Esophagus muscularis mucosa (tissue), 4 donors: ENCODE measurements at regions not wholly inside any gene's neighbourhood (a gene's known extent, or its start where the extent isn't known, plus 50 kb on each side); places are given as distances from the start of the nearest gene placed in this dataset.

Source experiments
- DNase-seq: peaks from one replicate; pipeline ENCODE4 v3.0.0-alpha.2; 2017; ENCODE audit errors: extremely low spot score
- H3K27ac ChIP-seq, 4 donors: fragments of 200-600 bp; sonication (generic); replicated peaks in 1 of 4; 1 replicate in 3 of 4; 2 replicates in 1 of 4; pipeline ENCODE4 v1.5.1; 2016 to 2019; ENCODE audit warnings: mild to moderate bottlenecking in 1 of 4
- H3K27me3 ChIP-seq, 4 donors: fragments of 200-600 bp; sonication (generic); one replicate each; pipeline versions ENCODE4 v1.5.1 to v1.6.0; 2016 to 2019
- H3K36me3 ChIP-seq, 4 donors: fragments of 200-600 bp; sonication (generic); one replicate each; pipeline ENCODE4 v1.5.1; 2016 to 2019
- H3K4me1 ChIP-seq, 4 donors: fragments of 200-600 bp; sonication (generic); one replicate each; pipeline ENCODE4 v1.5.1; 2016 to 2019
- H3K4me3 ChIP-seq, 4 donors: fragments of 200-600 bp; sonication (generic); 1 replicate in 2 of 4; 2 replicates in 2 of 4; pipeline ENCODE4 v1.5.1; 2016 to 2019; ENCODE audit warnings: mild to moderate bottlenecking in 4 of 4, moderate library complexity in 1 of 4
- H3K9me3 ChIP-seq, 4 donors: fragments of 200-600 bp; sonication (generic); 1 replicate in 3 of 4; 2 replicates in 1 of 4; pipeline ENCODE4 v1.5.1; 2016 to 2019
- EP300 ChIP-seq: sonication (generic); formaldehyde crosslinking; IDR thresholded peaks from one replicate; pipeline ENCODE4 v1.6.1; 2017; ENCODE audit warnings: antibody characterized with exemption
- POLR2A ChIP-seq: fragments of 450-650 bp; IDR thresholded peaks from one replicate; pipeline ENCODE4 v1.6.1; 2017; ENCODE audit warnings: antibody characterized with exemption, moderate library complexity, mild to moderate bottlenecking, low read depth
- POLR2AphosphoS5 ChIP-seq, 2 donors: sonication (generic); formaldehyde crosslinking; IDR thresholded peaks; one replicate each; pipeline ENCODE4 v1.6.1; 2017; ENCODE audit warnings: antibody characterized with exemption in 2 of 2
- WGBS: methylation state at CpG from one replicate; pipeline ENCODE4 v1.1.5; 2018; 5-methylcytosine and 5-hydroxymethylcytosine counted together
- intact Hi-C: fragments of 100-400 bp; cut with DNase I; formaldehyde crosslinking; loops from one replicate; pipeline ENCODE4 v1.15.1; 2023
- TF ChIP-seq, protein P1 (sequence below), 3 experiments: fragments of 200-600 bp in 2 of 3; fragments of 450-650 bp in 1 of 3; sonication (generic) in 2 of 3; IDR thresholded peaks; one replicate each; pipeline ENCODE4 v1.5.1; 2017 to 2019; ENCODE audit warnings: antibody characterized with exemption in 3 of 3, mild to moderate bottlenecking in 2 of 3, moderate library complexity in 1 of 3

DNA sequence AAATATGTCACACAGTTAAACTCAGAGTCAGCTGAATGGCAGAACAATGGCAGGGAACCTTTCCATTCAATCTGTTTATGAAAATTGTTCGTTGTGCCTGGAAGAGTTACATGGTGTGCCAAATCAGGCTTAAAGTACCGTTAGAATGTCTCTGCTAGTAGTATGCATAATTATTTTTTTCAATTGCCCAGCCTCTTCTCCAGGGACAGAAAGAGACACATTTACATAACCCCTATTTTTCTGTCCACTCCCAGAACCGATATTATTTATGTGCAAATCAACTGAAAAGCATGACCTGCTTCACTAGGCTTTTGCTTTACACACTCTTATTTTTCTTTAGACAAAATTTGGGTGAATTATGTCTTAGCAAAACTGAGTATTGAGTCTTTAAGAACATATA lies 459.1 kb downstream of the EFNA5 start:
- intact Hi-C loops = no loop called here
- Histone ChIP-seq H3K36me3 (no peaks in the 10 kb centered on the region), H3K4me3 (no peak overlapping the region), H3K27ac (no peak overlapping the region), H3K4me1 (peaks cover 0 to 6% (median 1%) of the 10 kb centered on the region in 4 donors), H3K27me3 (no peaks in the 10 kb centered on the region), H3K9me3 (no peaks in the 10 kb centered on the region)
- no peak for DNase-seq
- WGBS = 71% methylated on average over 3 of the region's 3 CpGs
- no peak for TF ChIP-seq POLR2A
- TF ChIP-seq POLR2AphosphoS5 (IDR thresholded peaks at IDR 0.05) = no peak
- no peak for TF ChIP-seq EP300
- TF ChIP-seq, protein P1, sequence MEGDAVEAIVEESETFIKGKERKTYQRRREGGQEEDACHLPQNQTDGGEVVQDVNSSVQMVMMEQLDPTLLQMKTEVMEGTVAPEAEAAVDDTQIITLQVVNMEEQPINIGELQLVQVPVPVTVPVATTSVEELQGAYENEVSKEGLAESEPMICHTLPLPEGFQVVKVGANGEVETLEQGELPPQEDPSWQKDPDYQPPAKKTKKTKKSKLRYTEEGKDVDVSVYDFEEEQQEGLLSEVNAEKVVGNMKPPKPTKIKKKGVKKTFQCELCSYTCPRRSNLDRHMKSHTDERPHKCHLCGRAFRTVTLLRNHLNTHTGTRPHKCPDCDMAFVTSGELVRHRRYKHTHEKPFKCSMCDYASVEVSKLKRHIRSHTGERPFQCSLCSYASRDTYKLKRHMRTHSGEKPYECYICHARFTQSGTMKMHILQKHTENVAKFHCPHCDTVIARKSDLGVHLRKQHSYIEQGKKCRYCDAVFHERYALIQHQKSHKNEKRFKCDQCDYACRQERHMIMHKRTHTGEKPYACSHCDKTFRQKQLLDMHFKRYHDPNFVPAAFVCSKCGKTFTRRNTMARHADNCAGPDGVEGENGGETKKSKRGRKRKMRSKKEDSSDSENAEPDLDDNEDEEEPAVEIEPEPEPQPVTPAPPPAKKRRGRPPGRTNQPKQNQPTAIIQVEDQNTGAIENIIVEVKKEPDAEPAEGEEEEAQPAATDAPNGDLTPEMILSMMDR (IDR thresholded peaks at IDR 0.05) = no peak

DNA sequence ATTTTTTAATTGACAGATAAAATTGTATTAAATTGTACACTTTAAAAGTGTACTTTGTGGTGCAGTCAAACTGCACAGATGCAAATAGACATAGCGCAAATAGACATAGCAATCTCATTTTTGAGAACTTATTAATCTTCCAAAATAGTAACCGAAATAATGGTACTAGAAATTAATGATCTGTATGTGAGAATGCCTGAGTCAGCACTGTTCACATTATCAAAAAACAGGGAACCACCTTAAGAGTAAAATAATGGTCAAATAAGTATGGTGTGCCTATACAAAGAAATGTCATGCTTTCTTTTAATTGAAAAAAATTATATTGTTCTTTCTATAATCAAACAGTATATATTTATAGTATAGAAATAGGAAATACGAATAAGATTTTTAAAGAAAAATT lies 461.9 kb downstream of the EFNA5 start:
- intact Hi-C loops = no loop called here
- H3K36me3 ChIP-seq = no peaks in the 10 kb centered on the region
- no peak for DNase-seq
- WGBS = 90% methylated on average over 3 of the region's 3 CpGs
- H3K27ac ChIP-seq = no peak overlapping the region
- no peaks in the 10 kb centered on the region for H3K4me1 ChIP-seq
- no peaks in the 10 kb centered on the region for H3K27me3 ChIP-seq
- H3K9me3 ChIP-seq = no peaks in the 10 kb centered on the region
- TF ChIP-seq POLR2AphosphoS5 (IDR thresholded peaks at IDR 0.05) = no peak
- TF ChIP-seq, protein P1 (IDR thresholded peaks at IDR 0.05) = no peak
- TF ChIP-seq POLR2A = no peak
- no peak for TF ChIP-seq EP300
- H3K4me3 ChIP-seq = no peak overlapping the region

DNA sequence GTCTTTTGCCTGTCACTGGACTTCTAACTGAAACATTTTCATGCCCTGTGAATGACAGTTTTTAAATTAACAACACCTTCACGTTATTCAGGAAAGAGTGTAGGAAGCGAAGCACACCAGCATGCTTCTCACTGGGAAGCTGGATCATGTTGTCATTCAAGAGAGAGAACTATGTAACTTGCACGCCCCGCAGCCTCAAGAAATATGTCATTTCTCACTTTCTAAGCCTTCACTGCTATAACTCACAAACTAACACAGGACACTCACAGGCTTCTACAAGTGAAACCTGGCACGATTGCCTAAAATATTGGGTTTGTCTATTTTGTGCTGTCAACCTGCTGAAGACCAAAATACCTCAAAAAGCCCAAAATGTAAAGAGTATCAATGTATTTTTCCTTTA lies 466.3 kb downstream of the EFNA5 start:
- DNase-seq = no peak
- TF ChIP-seq EP300 (no peak), POLR2A (no peak), POLR2AphosphoS5 (IDR thresholded peaks at IDR 0.05) (no peak)
- TF ChIP-seq, protein P1 (IDR thresholded peaks at IDR 0.05) = no peak
- Histone ChIP-seq H3K4me1 (no peaks in the 10 kb centered on the region), H3K4me3 (no peak overlapping the region), H3K36me3 (no peaks in the 10 kb centered on the region), H3K27ac (no peak overlapping the region), H3K27me3 (no peaks in the 10 kb centered on the region), H3K9me3 (no peaks in the 10 kb centered on the region)
- 69% methylated on average over 5 of the region's 5 CpGs for WGBS
- intact Hi-C loops = no loop called here

GRCh38 chr5:107203243-107203642 lies 467.5 kb downstream of the EFNA5 start:
- Histone ChIP-seq H3K36me3 (no peaks in the 10 kb centered on the region), H3K9me3 (no peaks in the 10 kb centered on the region), H3K27ac (no peak overlapping the region), H3K27me3 (no peaks in the 10 kb centered on the region), H3K4me3 (no peak overlapping the region), H3K4me1 (no peaks in the 10 kb centered on the region)
- DNase-seq = no peak
- intact Hi-C loops = no loop called here
- TF ChIP-seq EP300 (no peak), POLR2AphosphoS5 (IDR thresholded peaks at IDR 0.05) (no peak), POLR2A (no peak)
- TF ChIP-seq, protein P1 (IDR thresholded peaks at IDR 0.05) = no peak
- WGBS = 89% methylated on average over 4 of the region's 4 CpGs

- no peaks in the 10 kb centered on the region for H3K9me3 ChIP-seq
- H3K4me1 ChIP-seq = no peaks in the 10 kb centered on the region
- no peak overlapping the region for H3K27ac ChIP-seq
- H3K36me3 ChIP-seq = no peaks in the 10 kb centered on the region
- H3K4me3 ChIP-seq = no peak overlapping the region
- no peaks in the 10 kb centered on the region for H3K27me3 ChIP-seq
- intact Hi-C loops = no loop called here
- WGBS = 92% methylated on average over 4 of the region's 4 CpGs
- TF ChIP-seq POLR2A (no peak), POLR2AphosphoS5 (IDR thresholded peaks at IDR 0.05) (no peak), EP300 (no peak)
- TF ChIP-seq, protein P1 (IDR thresholded peaks at IDR 0.05) = no peak
- no peak for DNase-seq
These were observed 471.0 kb downstream of the EFNA5 start for GRCh38 chr5:107199756-107200155.
